A673 (cell line): ENCODE measurements at regions not wholly inside any gene's neighbourhood (a gene's known extent, or its start where the extent isn't known, plus 50 kb on each side); places are given as distances from the start of the nearest gene placed in this dataset.

ENCODE experiments used
- CTCF ChIP-seq: fragments of 300-800, 200-600 bp; sonication (generic); conservative IDR thresholded peaks from 2 replicates; pipeline ENCODE4 v1.5.1; 2017; ENCODE audit warnings: low read depth, mild to moderate bottlenecking, antibody characterized with exemption, low read length, moderate library complexity, mixed read lengths
- EZH2 ChIP-seq: fragments of 200-600 bp; sonication (generic); IDR thresholded peaks from 2 replicates; pipeline ENCODE4 v1.6.1; 2017; ENCODE audit warnings: borderline replicate concordance, low read depth, mild to moderate bottlenecking, mixed read lengths, antibody characterized with exemption, low read length; ENCODE audit not compliant: poor library complexity, severe bottlenecking

DNA sequence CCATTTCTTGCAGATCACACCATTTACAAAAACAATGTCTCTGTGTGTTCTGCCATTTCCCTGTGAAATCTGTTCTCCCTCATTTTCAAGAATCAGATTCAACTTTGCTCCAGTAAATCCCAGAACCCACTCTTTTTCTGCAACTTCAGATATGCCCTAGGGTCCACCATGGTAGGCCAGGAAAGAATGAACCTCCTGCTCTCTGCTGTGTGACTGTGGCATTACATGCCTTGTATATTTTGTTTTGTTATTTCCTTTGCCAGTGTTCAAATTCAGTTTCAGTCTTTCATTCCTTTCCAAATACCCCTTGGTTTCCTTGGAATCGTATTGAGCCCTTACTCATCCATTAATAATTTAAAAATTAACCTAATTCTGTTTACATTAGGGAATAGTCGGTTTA lies 290.2 kb upstream of the VCX start:
- TF ChIP-seq CTCF = no peak
- no peak for TF ChIP-seq EZH2
